CD4-positive, alpha-beta T cell (primary cell): ENCODE measurements at regions not wholly inside any gene's neighbourhood (a gene's known extent, or its start where the extent isn't known, plus 50 kb on each side); places are given as distances from the start of the nearest gene placed in this dataset.

Experiments
- ATAC-seq: fragments of 200-7000 bp; cut with Tn5 transposase; one replicate; pipeline ENCODE4 v1.10.0; 2022; ENCODE audit warnings: mild to moderate bottlenecking; ENCODE audit not compliant: poor library complexity
- CTCF ChIA-PET: fragments of 350-600 bp; sonication (Branson Sonifier 250); formaldehyde crosslinking; loops from one replicate; lab custom pipeline; 2021; ENCODE audit warnings: antibody characterized with exemption, inconsistent platforms; lab: Charles Lee
- POLR2A ChIA-PET: fragments of 350-600 bp; sonication (Branson Sonifier 250); formaldehyde crosslinking; loops from one replicate; lab custom pipeline; 2021; ENCODE audit warnings: antibody characterized with exemption, inconsistent platforms; lab: Charles Lee
- DNase-seq, 14 experiments: peaks; one replicate each; pipeline ENCODE4 v3.0.0-alpha.2; 2013 to 2020; ENCODE audit warnings: mixed read lengths in 2 of 14
- H3K27ac ChIP-seq, 2 donors: one replicate each; pipeline versions ENCODE4 v1.5.1 to v1.7.0; 2013; ENCODE audit warnings: low read length in 2 of 2, low read depth in 1 of 2, mild to moderate bottlenecking in 1 of 2
- H3K27me3 ChIP-seq, 2 experiments: 1 replicate in 1 of 2; 2 replicates in 1 of 2; pipeline versions ENCODE4 v1.6.1 to v1.7.0; 2013; ENCODE audit warnings: low read length in 2 of 2, control low read depth in 1 of 2, mild to moderate bottlenecking in 1 of 2, moderate library complexity in 1 of 2; ENCODE audit not compliant: insufficient read depth in 2 of 2, control insufficient read depth in 1 of 2
- H3K36me3 ChIP-seq: one replicate; pipeline ENCODE4 v1.6.1; 2013; ENCODE audit warnings: low read length, control low read depth; ENCODE audit not compliant: insufficient read depth
- H3K4me1 ChIP-seq: one replicate; pipeline ENCODE4 v1.6.1; 2013; ENCODE audit warnings: low read length, control low read depth; ENCODE audit not compliant: insufficient read depth
- H3K4me3 ChIP-seq: one replicate; pipeline ENCODE4 v1.5.1; 2013; ENCODE audit warnings: mild to moderate bottlenecking, low read length, moderate library complexity
- H3K9me3 ChIP-seq, 2 experiments: 1 replicate in 1 of 2; 2 replicates in 1 of 2; pipeline versions ENCODE4 v1.6.1 to v1.7.0; 2013; ENCODE audit warnings: low read length in 2 of 2, mild to moderate bottlenecking in 2 of 2, control low read depth in 1 of 2, moderate library complexity in 1 of 2; ENCODE audit not compliant: control insufficient read depth in 1 of 2, insufficient read depth in 1 of 2
- H3K27ac Mint-ChIP-seq: one replicate; pipeline ENCODE4 v1.8.0; 2020; ENCODE audit warnings: mixed read lengths
- H3K27me3 Mint-ChIP-seq: one replicate; pipeline ENCODE4 v1.8.0; 2021; ENCODE audit warnings: mixed read lengths
- H3K36me3 Mint-ChIP-seq: one replicate; pipeline ENCODE4 v1.8.0; 2021; ENCODE audit warnings: low read depth, mixed read lengths
- H3K4me1 Mint-ChIP-seq: one replicate; pipeline ENCODE4 v1.8.0; 2021; ENCODE audit warnings: low read depth, mixed read lengths
- H3K4me3 Mint-ChIP-seq: one replicate; pipeline ENCODE4 v1.8.0; 2020; ENCODE audit warnings: mild to moderate bottlenecking, mixed read lengths
- H3K9me3 Mint-ChIP-seq: one replicate; pipeline ENCODE4 v1.8.0; 2020; ENCODE audit warnings: mixed read lengths
- intact Hi-C, 2 experiments: fragments of 100-400 bp; cut with DNase I in 1 of 2; cut with micrococcal nuclease in 1 of 2; formaldehyde crosslinking; loops; one replicate each; pipeline versions ENCODE4 v1.15.1 to v1.9.0; 2023 to 2025; cut with DNase I, micrococcal nuclease
- TF ChIP-seq, protein P1 (sequence below): fragments of 200-600 bp; IDR thresholded peaks from one replicate; pipeline ENCODE4 v1.8.0; 2022; ENCODE audit warnings: antibody characterized with exemption, mild to moderate bottlenecking

DNA sequence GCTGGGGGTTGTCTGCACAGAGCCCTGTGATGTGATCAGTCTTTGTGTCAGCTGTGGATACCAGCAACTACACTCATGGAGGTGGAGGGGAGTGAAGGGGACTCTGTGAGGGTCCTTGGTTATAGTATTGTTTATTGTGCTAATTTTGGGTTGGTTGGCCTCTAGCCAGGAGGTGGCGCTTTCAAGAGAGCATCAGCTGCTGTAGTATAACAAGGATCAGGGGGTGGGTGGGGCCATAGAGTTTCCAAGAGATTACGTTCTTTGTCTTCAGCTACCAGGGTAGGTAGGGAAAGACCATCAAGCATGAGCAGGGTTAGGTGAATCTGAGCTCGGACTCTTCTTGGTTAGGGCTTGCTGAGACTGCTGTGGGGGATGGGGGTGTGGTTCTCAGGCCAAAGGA, 97.1 kb upstream of the HS3ST3A1 start:
- Mint-ChIP-seq H3K27ac (no peak overlapping the region), H3K9me3 (no peaks in the 10 kb centered on the region), H3K4me3 (no peak overlapping the region), H3K4me1 (no peaks in the 10 kb centered on the region), H3K36me3 (no peaks in the 10 kb centered on the region), H3K27me3 (peaks cover 32% of the 10 kb centered on the region)
- TF ChIP-seq, protein P1, sequence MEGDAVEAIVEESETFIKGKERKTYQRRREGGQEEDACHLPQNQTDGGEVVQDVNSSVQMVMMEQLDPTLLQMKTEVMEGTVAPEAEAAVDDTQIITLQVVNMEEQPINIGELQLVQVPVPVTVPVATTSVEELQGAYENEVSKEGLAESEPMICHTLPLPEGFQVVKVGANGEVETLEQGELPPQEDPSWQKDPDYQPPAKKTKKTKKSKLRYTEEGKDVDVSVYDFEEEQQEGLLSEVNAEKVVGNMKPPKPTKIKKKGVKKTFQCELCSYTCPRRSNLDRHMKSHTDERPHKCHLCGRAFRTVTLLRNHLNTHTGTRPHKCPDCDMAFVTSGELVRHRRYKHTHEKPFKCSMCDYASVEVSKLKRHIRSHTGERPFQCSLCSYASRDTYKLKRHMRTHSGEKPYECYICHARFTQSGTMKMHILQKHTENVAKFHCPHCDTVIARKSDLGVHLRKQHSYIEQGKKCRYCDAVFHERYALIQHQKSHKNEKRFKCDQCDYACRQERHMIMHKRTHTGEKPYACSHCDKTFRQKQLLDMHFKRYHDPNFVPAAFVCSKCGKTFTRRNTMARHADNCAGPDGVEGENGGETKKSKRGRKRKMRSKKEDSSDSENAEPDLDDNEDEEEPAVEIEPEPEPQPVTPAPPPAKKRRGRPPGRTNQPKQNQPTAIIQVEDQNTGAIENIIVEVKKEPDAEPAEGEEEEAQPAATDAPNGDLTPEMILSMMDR, result no peak
- Histone ChIP-seq H3K27ac (no peak overlapping the region), H3K36me3 (no peaks in the 10 kb centered on the region), H3K4me1 (no peaks in the 10 kb centered on the region), H3K27me3 (no peaks in the 10 kb centered on the region), H3K9me3 (no peaks in the 10 kb centered on the region), H3K4me3 (no peak overlapping the region)
- POLR2A ChIA-PET, result no interaction called here
- no peak for ATAC-seq
- CTCF ChIA-PET, result no interaction called here
- intact Hi-C loops, result no loop called here
- DNase-seq, result peak in 2 of 14 experiments; percentile 3 to 7

DNA sequence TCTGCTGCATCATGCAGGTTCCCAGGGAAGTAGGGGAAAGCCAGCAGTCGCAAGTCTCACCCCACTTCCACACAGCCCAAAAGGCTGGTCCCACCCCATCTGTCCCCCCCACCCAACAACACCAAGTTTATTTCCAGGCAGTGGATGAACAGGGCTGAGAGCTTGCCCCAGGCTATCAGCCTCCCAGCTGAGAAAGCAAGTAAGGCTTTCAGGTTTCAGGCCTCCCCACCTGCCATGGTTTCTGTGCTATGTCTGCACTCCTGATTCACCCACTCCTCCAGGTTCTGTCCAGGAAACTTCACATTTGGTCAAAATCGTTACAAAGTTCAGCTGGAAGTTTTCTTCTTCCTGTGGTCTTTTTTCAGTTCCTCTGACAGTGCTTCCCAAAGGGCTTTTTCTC, 97.5 kb upstream of the HS3ST3A1 start:
- TF ChIP-seq, protein P1, result no peak
- H3K4me3 Mint-ChIP-seq, result no peak overlapping the region
- no peaks in the 10 kb centered on the region for H3K36me3 Mint-ChIP-seq
- ATAC-seq (no peak), DNase-seq (no peak)
- H3K9me3 ChIP-seq, result no peaks in the 10 kb centered on the region
- intact Hi-C loops, result no loop called here
- no peaks in the 10 kb centered on the region for H3K4me1 Mint-ChIP-seq
- H3K27ac ChIP-seq, result no peak overlapping the region
- H3K27ac Mint-ChIP-seq, result no peak overlapping the region
- no peaks in the 10 kb centered on the region for H3K36me3 ChIP-seq
- ChIA-PET POLR2A (no interaction called here), CTCF (no interaction called here)
- H3K4me3 ChIP-seq, result no peak overlapping the region
- no peaks in the 10 kb centered on the region for H3K9me3 Mint-ChIP-seq
- H3K27me3 ChIP-seq, result no peaks in the 10 kb centered on the region
- no peaks in the 10 kb centered on the region for H3K4me1 ChIP-seq
- peaks cover 36% of the 10 kb centered on the region for H3K27me3 Mint-ChIP-seq

DNA sequence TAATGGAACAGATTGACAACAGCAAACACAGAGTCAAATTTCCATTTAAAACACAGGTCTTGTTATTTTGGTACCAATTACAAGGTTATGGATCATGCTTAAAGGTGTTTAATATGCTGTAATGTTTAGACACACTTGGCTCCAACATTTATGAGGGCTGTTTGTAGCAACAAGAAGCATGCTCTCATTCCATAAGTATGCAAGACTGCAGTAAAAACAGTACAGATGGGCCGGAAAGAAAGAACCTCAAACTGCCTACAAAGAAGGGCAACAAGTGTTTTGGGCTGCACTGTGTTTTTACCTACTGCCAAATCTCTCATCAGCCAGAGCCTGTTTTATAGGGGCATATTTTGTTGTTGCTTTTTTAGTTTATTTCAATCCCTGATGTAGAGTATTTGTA, 100.5 kb upstream of the HS3ST3A1 start:
- no peak overlapping the region for H3K27ac ChIP-seq
- Mint-ChIP-seq H3K9me3 (no peaks in the 10 kb centered on the region), H3K4me3 (no peak overlapping the region), H3K27me3 (peaks cover 36% of the 10 kb centered on the region), H3K4me1 (no peaks in the 10 kb centered on the region), H3K36me3 (no peaks in the 10 kb centered on the region), H3K27ac (no peak overlapping the region)
- ChIA-PET CTCF (no interaction called here), POLR2A (no interaction called here)
- no peak overlapping the region for H3K4me3 ChIP-seq
- intact Hi-C loops, result no loop called here
- DNase-seq (no peak), ATAC-seq (no peak)
- H3K36me3 ChIP-seq, result no peaks in the 10 kb centered on the region
- H3K4me1 ChIP-seq, result no peaks in the 10 kb centered on the region
- TF ChIP-seq, protein P1, result no peak
- H3K9me3 ChIP-seq, result no peaks in the 10 kb centered on the region
- no peaks in the 10 kb centered on the region for H3K27me3 ChIP-seq
